HepG2 (cell line): ENCODE measurements at regions not wholly inside any gene's neighbourhood (a gene's known extent, or its start where the extent isn't known, plus 50 kb on each side); places are given as distances from the start of the nearest gene placed in this dataset.

Experiments
- ATAC-seq: fragments of 200-7000 bp; cut with Tn5 transposase; 3 replicates; pipeline ENCODE4 v1.9.1; 2020; ENCODE audit warnings: mild to moderate bottlenecking, moderate library complexity
- BruUV-seq: library from RNA; stranded (reverse); fragments of 400-500 nt; replicated peaks from 2 replicates; lab custom pipeline; 2021; lab: Mats Ljungman, UMichigan
- CTCF ChIA-PET: fragments of 300-600 bp; formaldehyde crosslinking; extraction: SDS; loops from one replicate; lab custom pipeline; 2021; ENCODE audit warnings: low total read pairs, inconsistent platforms, low intra/inter-chr PET ratio; lab: Yijun Ruan, JAX
- POLR2A ChIA-PET: fragments of 350-600 bp; sonication (Branson Sonifier 250); formaldehyde crosslinking; loops from one replicate; lab custom pipeline; 2020; ENCODE audit warnings: antibody characterized with exemption, inconsistent platforms; lab: Yijun Ruan, JAX
- DNase-seq: peaks from one replicate; pipeline ENCODE4 v3.0.0-alpha.2; 2015; ENCODE audit warnings: low spot score
- FAIRE-seq: peaks from 3 replicates; lab custom pipeline; 2011; peaks lifted over from hg19 to GRCh38; lab: Jason Lieb, UNC
- H2AFZ ChIP-seq: one replicate; pipeline ENCODE4 v1.6.1; 2011; ENCODE audit warnings: low read length, inconsistent platforms
- H3K27ac ChIP-seq: fragments of 300-600 bp; 3 replicates; pipeline ENCODE4 v1.8.0; 2011; ENCODE audit warnings: mixed run types, mild to moderate bottlenecking, mixed read lengths, low read length, inconsistent platforms; ENCODE audit not compliant: insufficient read depth; ENCODE audit errors: extremely low read length
- H3K27me3 ChIP-seq, 2 experiments: fragments of 200-600 bp in 1 of 2; 2 replicates in 1 of 2; 3 replicates in 1 of 2; pipeline versions ENCODE4 v1.6.0 to v1.8.0; 2011; ENCODE audit warnings: low read length in 2 of 2, mild to moderate bottlenecking in 2 of 2, moderate library complexity in 2 of 2, inconsistent platforms in 1 of 2; ENCODE audit not compliant: insufficient read depth in 2 of 2, control insufficient read depth in 1 of 2
- H3K36me3 ChIP-seq, 2 experiments: fragments of 200-600 bp in 1 of 2; replicated peaks in 1 of 2; 2 replicates in 1 of 2; 3 replicates in 1 of 2; pipeline versions ENCODE4 v1.5.1 to v1.8.0; 2011; ENCODE audit warnings: low read length in 2 of 2, inconsistent platforms in 1 of 2; ENCODE audit not compliant: insufficient read depth in 2 of 2, control insufficient read depth in 1 of 2
- H3K4me1 ChIP-seq: 2 replicates; pipeline ENCODE4 v1.5.1; 2012; ENCODE audit warnings: low read length, inconsistent platforms; ENCODE audit not compliant: insufficient read depth
- H3K4me2 ChIP-seq: 2 replicates; pipeline ENCODE4 v1.6.0; 2011; ENCODE audit warnings: low read depth, low read length, inconsistent platforms
- H3K4me3 ChIP-seq, 3 experiments: fragments of 200-600 bp in 1 of 3; sonication (generic), shearing (Covaris generic) in 1 of 3; replicated peaks in 1 of 3; 2 replicates each; pipeline ENCODE4 v1.5.1; 2011 to 2016; ENCODE audit warnings: low read length in 3 of 3, inconsistent platforms in 2 of 3, low read depth in 2 of 3, mild to moderate bottlenecking in 2 of 3, control low read depth in 1 of 3, mixed read lengths in 1 of 3; ENCODE audit not compliant: insufficient read depth in 1 of 3
- H3K79me2 ChIP-seq: one replicate; pipeline ENCODE4 v1.6.1; 2011; ENCODE audit warnings: low read length, inconsistent platforms; ENCODE audit not compliant: insufficient read depth
- H3K9ac ChIP-seq: 2 replicates; pipeline ENCODE4 v1.6.0; 2011; ENCODE audit warnings: mild to moderate bottlenecking, low read depth, low read length, inconsistent platforms; ENCODE audit not compliant: insufficient read depth
- H3K9me3 ChIP-seq: 2 replicates; pipeline ENCODE4 v1.5.1; 2012; ENCODE audit warnings: mild to moderate bottlenecking, low read length
- H4K20me1 ChIP-seq: 2 replicates; pipeline ENCODE4 v1.6.0; 2011; ENCODE audit warnings: inconsistent platforms, mild to moderate bottlenecking, low read length, moderate library complexity; ENCODE audit not compliant: insufficient read depth
- CENPX ChIP-seq: sonication (generic); formaldehyde crosslinking; IDR thresholded peaks from 2 replicates; pipeline ENCODE4 v1.9.0; 2021; ENCODE audit warnings: mild to moderate bottlenecking, missing genetic modification reagents, moderate library complexity
- GATA4 ChIP-seq: sonication (generic); IDR thresholded peaks from 2 replicates; pipeline ENCODE4 v1.6.1; 2016; ENCODE audit warnings: antibody characterized with exemption, low read depth, borderline replicate concordance
- KAT8 ChIP-seq: IDR thresholded peaks from 2 replicates; pipeline ENCODE4 v1.6.1; 2016; ENCODE audit warnings: missing genetic modification reagents, missing compliant biosample characterization
- MAFK ChIP-seq, 2 experiments: IDR thresholded peaks in 1 of 2; conservative IDR thresholded peaks in 1 of 2; 2 replicates each; pipeline ENCODE4 v1.6.1; 2011; ENCODE audit warnings: improper control_type of control experiment in 2 of 2, low read length in 2 of 2
- MIER2 ChIP-seq: IDR thresholded peaks from 2 replicates; pipeline ENCODE4 v1.6.1; 2016; ENCODE audit warnings: missing biosample characterization, missing genetic modification reagents
- MYNN ChIP-seq: sonication (generic); formaldehyde crosslinking; IDR thresholded peaks from 2 replicates; pipeline ENCODE4 v1.4.0; 2020; ENCODE audit warnings: mild to moderate bottlenecking, low read depth, missing genetic modification reagents
- NFE2L1 ChIP-seq: sonication (generic); formaldehyde crosslinking; IDR thresholded peaks from 2 replicates; pipeline ENCODE4 v1.4.0; 2020; ENCODE audit warnings: missing genetic modification reagents, mild to moderate bottlenecking, borderline replicate concordance
- NR1H2 ChIP-seq: sonication (generic); formaldehyde crosslinking; IDR thresholded peaks from 2 replicates; pipeline ENCODE4 v1.8.1; 2022; ENCODE audit warnings: low read depth, missing genetic modification reagents, borderline replicate concordance
- PHB2 ChIP-seq: fragments of 450-650 bp; IDR thresholded peaks from 2 replicates; pipeline ENCODE4 v1.6.1; 2018; ENCODE audit not compliant: partially characterized antibody
- ZBTB38 ChIP-seq: sonication (generic); formaldehyde crosslinking; IDR thresholded peaks from 2 replicates; pipeline ENCODE4 v1.5.1; 2020; ENCODE audit warnings: mild to moderate bottlenecking, missing genetic modification reagents
- ZNF253 ChIP-seq: sonication (generic); formaldehyde crosslinking; IDR thresholded peaks from 2 replicates; pipeline ENCODE4 v1.8.0; 2022; ENCODE audit warnings: mild to moderate bottlenecking, missing genetic modification reagents, borderline replicate concordance
- ZNF274 ChIP-seq: sonication (generic); formaldehyde crosslinking; IDR thresholded peaks from 2 replicates; pipeline ENCODE4 v1.5.1; 2020; ENCODE audit warnings: mild to moderate bottlenecking, missing genetic modification reagents
- ZNF761 ChIP-seq: sonication (generic); formaldehyde crosslinking; conservative IDR thresholded peaks from 2 replicates; pipeline ENCODE4 v1.4.0; 2020; ENCODE audit warnings: mild to moderate bottlenecking, missing genetic modification reagents
- ZSCAN22 ChIP-seq: sonication (generic); formaldehyde crosslinking; IDR thresholded peaks from 2 replicates; pipeline ENCODE4 v1.4.0; 2020; ENCODE audit warnings: mild to moderate bottlenecking, missing genetic modification reagents
- WGBS: methylation state at CpG from one replicate; pipeline ENCODE4 v1.1.6; 2017; ENCODE audit warnings: low lambda C conversion rate; 5-methylcytosine and 5-hydroxymethylcytosine counted together
- in situ Hi-C: cut with HindIII; loops from 2 replicates; pipeline ENCODE4 v1.10.0; 2017; ENCODE audit warnings: low pct_unique_long_range_greater_than_20kb; ENCODE audit not compliant: extremely low pct_ligation_motif_present
- intact Hi-C: fragments of 100-400 bp; cut with micrococcal nuclease; formaldehyde crosslinking; loops from one replicate; pipeline ENCODE4 v1.10.0; 2022; ENCODE audit not compliant: unreplicated experiment
- TF ChIP-seq, protein P1 (sequence below): sonication (generic); formaldehyde crosslinking; conservative IDR thresholded peaks from 2 replicates; pipeline ENCODE4 v1.5.0; 2020; ENCODE audit warnings: missing genetic modification reagents
- TF ChIP-seq, protein P2 (sequence below): sonication (generic); formaldehyde crosslinking; IDR thresholded peaks from 2 replicates; pipeline ENCODE4 v1.8.0; 2022; ENCODE audit warnings: missing genetic modification reagents, mild to moderate bottlenecking, moderate library complexity, borderline replicate concordance
- TF ChIP-seq, protein P3 (sequence below): sonication (generic); formaldehyde crosslinking; IDR thresholded peaks from 2 replicates; pipeline ENCODE4 v1.5.1; 2020; ENCODE audit warnings: missing genetic modification reagents, mild to moderate bottlenecking, borderline replicate concordance
- TF ChIP-seq, protein P4 (sequence below): sonication (generic); formaldehyde crosslinking; IDR thresholded peaks from 2 replicates; pipeline ENCODE4 v1.5.0; 2020; ENCODE audit warnings: missing genetic modification reagents
- TF ChIP-seq, protein P5 (sequence below): sonication (generic); formaldehyde crosslinking; conservative IDR thresholded peaks from 2 replicates; pipeline ENCODE4 v1.8.1; 2023; ENCODE audit warnings: missing genetic modification reagents

DNA sequence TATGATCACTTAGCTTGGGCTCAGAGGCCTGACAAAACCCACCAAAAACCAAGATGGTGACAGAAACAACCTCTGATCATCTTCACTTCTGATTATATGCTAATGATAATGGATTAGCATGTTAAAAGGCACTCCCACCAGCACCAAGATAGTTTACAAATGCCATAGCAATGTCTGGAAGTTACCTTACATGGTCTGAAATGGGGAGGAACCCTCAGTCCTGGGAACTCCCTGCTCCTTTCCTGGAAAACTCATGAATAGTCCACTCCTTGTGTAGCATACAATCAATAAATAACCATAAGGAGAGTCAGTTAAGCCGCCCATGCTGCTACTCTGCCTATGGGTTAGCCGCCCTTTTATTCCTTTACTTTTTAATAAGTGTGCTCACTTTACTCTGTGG lies 120.0 kb upstream of the HS3ST4 start (continued):
- TF ChIP-seq, protein P1, sequence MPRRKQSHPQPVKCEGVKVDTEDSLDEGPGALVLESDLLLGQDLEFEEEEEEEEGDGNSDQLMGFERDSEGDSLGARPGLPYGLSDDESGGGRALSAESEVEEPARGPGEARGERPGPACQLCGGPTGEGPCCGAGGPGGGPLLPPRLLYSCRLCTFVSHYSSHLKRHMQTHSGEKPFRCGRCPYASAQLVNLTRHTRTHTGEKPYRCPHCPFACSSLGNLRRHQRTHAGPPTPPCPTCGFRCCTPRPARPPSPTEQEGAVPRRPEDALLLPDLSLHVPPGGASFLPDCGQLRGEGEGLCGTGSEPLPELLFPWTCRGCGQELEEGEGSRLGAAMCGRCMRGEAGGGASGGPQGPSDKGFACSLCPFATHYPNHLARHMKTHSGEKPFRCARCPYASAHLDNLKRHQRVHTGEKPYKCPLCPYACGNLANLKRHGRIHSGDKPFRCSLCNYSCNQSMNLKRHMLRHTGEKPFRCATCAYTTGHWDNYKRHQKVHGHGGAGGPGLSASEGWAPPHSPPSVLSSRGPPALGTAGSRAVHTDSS (CRISPR knock-in tag), result no peak
- no peak for TF ChIP-seq MIER2 (CRISPR knock-in tag)
- no peak for TF ChIP-seq ZNF253 (CRISPR knock-in tag)
- TF ChIP-seq ZNF761, result no peak

DNA sequence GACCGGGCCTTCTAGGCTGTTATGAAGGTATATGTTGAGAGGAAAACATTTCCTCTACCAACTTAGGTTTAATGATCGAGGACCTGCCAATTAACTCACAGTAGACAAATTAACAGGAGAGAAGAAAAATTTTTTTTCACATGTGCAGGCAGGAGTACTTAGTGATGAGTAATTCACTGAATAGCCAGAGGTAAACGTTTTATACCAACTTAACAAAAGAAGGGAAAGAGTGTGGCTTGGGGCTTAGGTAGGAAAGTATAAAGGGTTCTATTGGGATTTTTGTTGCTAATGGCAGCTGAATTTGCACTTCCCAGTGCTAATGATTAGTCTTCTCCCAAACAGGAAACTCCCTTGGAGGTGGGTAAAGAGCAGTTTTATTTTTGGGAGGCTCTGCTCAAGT lies 121.6 kb upstream of the HS3ST4 start:
- H3K9ac ChIP-seq, result no peak overlapping the region
- intact Hi-C loops, result no loop called here
- H3K4me1 ChIP-seq, result no peaks in the 10 kb centered on the region
- H3K79me2 ChIP-seq, result no peaks in the 10 kb centered on the region
- in situ Hi-C loops, result no loop called here
- H3K4me2 ChIP-seq, result no peak overlapping the region
- no TSS peak for BruUV-seq
- no peaks in the 10 kb centered on the region for H3K36me3 ChIP-seq
- H2AFZ ChIP-seq, result no peak overlapping the region
- H3K27ac ChIP-seq, result no peak overlapping the region
- ATAC-seq (no peak), DNase-seq (no peak), FAIRE-seq (no peak)
- H3K4me3 ChIP-seq, result no peak overlapping the region
- WGBS, result 1% methylated on average over 3 of the region's 3 CpGs
- peaks cover 13% of the 10 kb centered on the region; the same call in 1 of the 2 replicates for H3K9me3 ChIP-seq
- no peaks in the 10 kb centered on the region for H4K20me1 ChIP-seq
- POLR2A ChIA-PET, result no interaction called here
- H3K27me3 ChIP-seq, result peaks cover 0 to 4% of the 10 kb centered on the region in 2 experiments; a peak in 1 of 5 replicates
- CTCF ChIA-PET, result no interaction called here
- TF ChIP-seq ZBTB38 (CRISPR knock-in tag) (no peak), MYNN (CRISPR knock-in tag) (no peak), GATA4 (no peak), ZSCAN22 (CRISPR knock-in tag) (no peak), NFE2L1 (no peak), MAFK (conservative IDR thresholded peaks at IDR 0.05 in 1 of 2, IDR thresholded peaks at IDR 0.05 in 1 of 2; ENCODE audit: low read length in 2 of 2) (no peak), CENPX (CRISPR knock-in tag) (no peak), ZNF274 (CRISPR knock-in tag) (no peak), PHB2 (no peak), NR1H2 (no peak), KAT8 (CRISPR knock-in tag) (no peak)
- TF ChIP-seq, protein P2, sequence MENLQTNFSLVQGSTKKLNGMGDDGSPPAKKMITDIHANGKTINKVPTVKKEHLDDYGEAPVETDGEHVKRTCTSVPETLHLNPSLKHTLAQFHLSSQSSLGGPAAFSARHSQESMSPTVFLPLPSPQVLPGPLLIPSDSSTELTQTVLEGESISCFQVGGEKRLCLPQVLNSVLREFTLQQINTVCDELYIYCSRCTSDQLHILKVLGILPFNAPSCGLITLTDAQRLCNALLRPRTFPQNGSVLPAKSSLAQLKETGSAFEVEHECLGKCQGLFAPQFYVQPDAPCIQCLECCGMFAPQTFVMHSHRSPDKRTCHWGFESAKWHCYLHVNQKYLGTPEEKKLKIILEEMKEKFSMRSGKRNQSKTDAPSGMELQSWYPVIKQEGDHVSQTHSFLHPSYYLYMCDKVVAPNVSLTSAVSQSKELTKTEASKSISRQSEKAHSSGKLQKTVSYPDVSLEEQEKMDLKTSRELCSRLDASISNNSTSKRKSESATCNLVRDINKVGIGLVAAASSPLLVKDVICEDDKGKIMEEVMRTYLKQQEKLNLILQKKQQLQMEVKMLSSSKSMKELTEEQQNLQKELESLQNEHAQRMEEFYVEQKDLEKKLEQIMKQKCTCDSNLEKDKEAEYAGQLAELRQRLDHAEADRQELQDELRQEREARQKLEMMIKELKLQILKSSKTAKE (CRISPR knock-in tag), result no peak
- TF ChIP-seq, protein P3, sequence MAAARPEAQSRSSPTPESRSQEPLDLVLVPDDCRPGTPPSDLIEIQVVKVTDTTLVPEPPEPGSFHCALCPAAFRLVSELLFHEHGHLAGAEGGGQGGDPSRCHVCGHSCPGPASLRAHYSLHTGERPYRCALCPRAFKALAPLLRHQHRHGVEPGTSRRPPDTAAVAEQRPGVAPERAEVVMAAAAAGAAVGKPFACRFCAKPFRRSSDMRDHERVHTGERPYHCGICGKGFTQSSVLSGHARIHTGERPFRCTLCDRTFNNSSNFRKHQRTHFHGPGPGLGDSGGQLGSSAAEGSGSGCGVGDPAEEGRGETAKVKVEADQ (CRISPR knock-in tag), result no peak
- TF ChIP-seq, protein P4, sequence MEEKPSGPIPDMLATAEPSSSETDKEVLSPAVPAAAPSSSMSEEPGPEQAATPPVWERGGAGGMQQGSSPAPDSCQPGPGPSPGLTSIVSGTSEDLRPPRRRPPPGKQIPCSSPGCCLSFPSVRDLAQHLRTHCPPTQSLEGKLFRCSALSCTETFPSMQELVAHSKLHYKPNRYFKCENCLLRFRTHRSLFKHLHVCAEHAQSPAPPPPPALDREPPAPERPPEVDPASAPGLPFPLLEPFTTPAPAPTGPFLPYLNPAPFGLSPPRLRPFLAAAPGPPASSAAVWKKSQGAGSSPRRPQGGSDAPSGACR, result no peak
- TF ChIP-seq, protein P5, sequence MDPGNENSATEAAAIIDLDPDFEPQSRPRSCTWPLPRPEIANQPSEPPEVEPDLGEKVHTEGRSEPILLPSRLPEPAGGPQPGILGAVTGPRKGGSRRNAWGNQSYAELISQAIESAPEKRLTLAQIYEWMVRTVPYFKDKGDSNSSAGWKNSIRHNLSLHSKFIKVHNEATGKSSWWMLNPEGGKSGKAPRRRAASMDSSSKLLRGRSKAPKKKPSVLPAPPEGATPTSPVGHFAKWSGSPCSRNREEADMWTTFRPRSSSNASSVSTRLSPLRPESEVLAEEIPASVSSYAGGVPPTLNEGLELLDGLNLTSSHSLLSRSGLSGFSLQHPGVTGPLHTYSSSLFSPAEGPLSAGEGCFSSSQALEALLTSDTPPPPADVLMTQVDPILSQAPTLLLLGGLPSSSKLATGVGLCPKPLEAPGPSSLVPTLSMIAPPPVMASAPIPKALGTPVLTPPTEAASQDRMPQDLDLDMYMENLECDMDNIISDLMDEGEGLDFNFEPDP, result no peak
